GM23338 (cell line): ENCODE measurements at regions not wholly inside any gene's neighbourhood (a gene's known extent, or its start where the extent isn't known, plus 50 kb on each side); places are given as distances from the start of the nearest gene placed in this dataset.

Source experiments
- ATAC-seq: fragments of 200-7000 bp; cut with Tn5 transposase; 3 replicates; pipeline ENCODE4 v1.9.1; 2020
- DNase-seq: peaks from one replicate; pipeline ENCODE4 v3.0.0-alpha.2; 2015; ENCODE audit warnings: low spot score
- H2AFZ ChIP-seq: fragments of 200-600 bp; sonication (generic); 2 replicates; pipeline ENCODE4 v1.8.0; 2016; ENCODE audit warnings: antibody characterized with exemption, mild to moderate bottlenecking, moderate library complexity
- H3F3A ChIP-seq: fragments of 200-600 bp; sonication (generic); replicated peaks from 2 replicates; pipeline ENCODE4 v1.8.0; 2017; ENCODE audit warnings: antibody characterized with exemption, mixed run types, low read depth
- H3K27ac ChIP-seq: fragments of 200-600 bp; sonication (generic); 2 replicates; pipeline ENCODE4 v1.6.1; 2016; ENCODE audit warnings: low read depth
- H3K27me3 ChIP-seq: fragments of 200-600 bp; sonication (generic); 2 replicates; pipeline ENCODE4 v1.8.0; 2016; ENCODE audit warnings: mild to moderate bottlenecking, mixed run types, moderate library complexity; ENCODE audit not compliant: insufficient read depth
- H3K36me3 ChIP-seq: fragments of 200-600 bp; sonication (generic); 2 replicates; pipeline ENCODE4 v1.8.0; 2016; ENCODE audit warnings: mild to moderate bottlenecking; ENCODE audit not compliant: insufficient read depth
- H3K4me1 ChIP-seq: fragments of 200-600 bp; sonication (generic); 2 replicates; pipeline ENCODE4 v1.8.0; 2016; ENCODE audit warnings: mild to moderate bottlenecking, moderate library complexity; ENCODE audit not compliant: insufficient read depth
- H3K4me2 ChIP-seq: fragments of 200-600 bp; sonication (generic); 2 replicates; pipeline ENCODE4 v1.7.1; 2017; ENCODE audit warnings: mixed run types
- H3K4me3 ChIP-seq: fragments of 200-600 bp; sonication (generic); 2 replicates; pipeline ENCODE4 v1.6.1; 2016; ENCODE audit warnings: mixed run types
- H3K79me2 ChIP-seq: fragments of 200-600 bp; sonication (generic); replicated peaks from 2 replicates; pipeline ENCODE4 v1.8.0; 2017; ENCODE audit warnings: mild to moderate bottlenecking; ENCODE audit not compliant: insufficient read depth
- H3K9me2 ChIP-seq: fragments of 200-600 bp; sonication (generic); 2 replicates; pipeline ENCODE4 v1.8.0; 2017; ENCODE audit not compliant: insufficient read depth
- H4K20me1 ChIP-seq: fragments of 200-600 bp; sonication (generic); replicated peaks from 2 replicates; pipeline ENCODE4 v1.8.0; 2017; ENCODE audit warnings: mild to moderate bottlenecking; ENCODE audit not compliant: insufficient read depth
- H3K27ac Mint-ChIP-seq: 2 replicates; pipeline ENCODE4 v1.8.0; 2020; ENCODE audit warnings: inconsistent platforms, mild to moderate bottlenecking, moderate library complexity, mixed read lengths
- H3K27me3 Mint-ChIP-seq: 3 replicates; pipeline ENCODE4 v1.8.0; 2022; ENCODE audit warnings: low read depth, mild to moderate bottlenecking, moderate library complexity, mixed read lengths, inconsistent platforms; ENCODE audit not compliant: insufficient read depth, poor library complexity
- H3K36me3 Mint-ChIP-seq: 3 replicates; pipeline ENCODE4 v1.8.0; 2021; ENCODE audit warnings: low read depth, mild to moderate bottlenecking, inconsistent platforms, moderate library complexity, mixed read lengths
- H3K4me1 Mint-ChIP-seq: 3 replicates; pipeline ENCODE4 v1.8.0; 2020; ENCODE audit warnings: mild to moderate bottlenecking, inconsistent platforms, mixed read lengths
- H3K4me3 Mint-ChIP-seq: 3 replicates; pipeline ENCODE4 v1.8.0; 2021; ENCODE audit warnings: moderate library complexity, mild to moderate bottlenecking, inconsistent platforms, mixed read lengths
- H3K9me3 Mint-ChIP-seq: 3 replicates; pipeline ENCODE4 v1.8.0; 2020; ENCODE audit warnings: moderate library complexity, mild to moderate bottlenecking, inconsistent platforms, mixed read lengths
- CREB1 ChIP-seq: fragments of 250-450 bp; sonication (Bioruptor Pico); IDR thresholded peaks from 2 replicates; pipeline ENCODE4 v1.5.0; 2020; ENCODE audit warnings: low read depth, mild to moderate bottlenecking, moderate library complexity
- EZH2 ChIP-seq: fragments of 200-600 bp; sonication (generic); IDR thresholded peaks from one replicate; pipeline ENCODE4 v1.8.0; 2017; ENCODE audit warnings: antibody characterized with exemption, mild to moderate bottlenecking, low read depth; ENCODE audit not compliant: unreplicated experiment
- EZH2phosphoT487 ChIP-seq: fragments of 200-600 bp; sonication (generic); IDR thresholded peaks from one replicate; pipeline ENCODE4 v1.8.1; 2018; ENCODE audit warnings: antibody characterized with exemption; ENCODE audit not compliant: unreplicated experiment
- JUNB ChIP-seq: IDR thresholded peaks from one replicate; pipeline ENCODE4 v1.6.1; 2016; ENCODE audit warnings: antibody characterized with exemption; ENCODE audit not compliant: unreplicated experiment
- NANOG ChIP-seq: IDR thresholded peaks from 2 replicates; pipeline ENCODE4 v1.6.1; 2016; ENCODE audit warnings: antibody characterized with exemption, borderline replicate concordance
- POLR2AphosphoS5 ChIP-seq: IDR thresholded peaks from 2 replicates; pipeline ENCODE4 v1.6.1; 2016; ENCODE audit warnings: antibody characterized with exemption, low read depth
- STAT1 ChIP-seq: IDR thresholded peaks from one replicate; pipeline ENCODE4 v1.6.1; 2016; ENCODE audit warnings: antibody characterized with exemption; ENCODE audit not compliant: unreplicated experiment
- ZNF114 ChIP-seq: fragments of 250-450 bp; sonication (Bioruptor Pico); IDR thresholded peaks from 2 replicates; pipeline ENCODE4 v1.5.0; 2020; ENCODE audit warnings: mild to moderate bottlenecking, moderate library complexity
- ZNF331 ChIP-seq: fragments of 250-450 bp; sonication (Bioruptor Pico); IDR thresholded peaks from 2 replicates; pipeline ENCODE4 v1.5.0; 2020; ENCODE audit warnings: low read depth, mild to moderate bottlenecking, moderate library complexity
- TF ChIP-seq, protein P1 (sequence below), 2 experiments: fragments of 200-600 bp in 1 of 2; sonication (generic) in 1 of 2; conservative IDR thresholded peaks; 2 replicates each; pipeline versions ENCODE4 v1.5.1 to v1.6.1; 2016 to 2017; ENCODE audit warnings: antibody characterized with exemption in 2 of 2, low read depth in 2 of 2, mild to moderate bottlenecking in 2 of 2, moderate library complexity in 1 of 2
- TF ChIP-seq, protein P2 (sequence below): fragments of 250-450 bp; sonication (Bioruptor Pico); IDR thresholded peaks from 2 replicates; pipeline ENCODE4 v1.5.0; 2020; ENCODE audit warnings: mild to moderate bottlenecking, moderate library complexity
- TF ChIP-seq, protein P3 (sequence below): IDR thresholded peaks from one replicate; pipeline ENCODE4 v1.6.1; 2018; ENCODE audit warnings: antibody characterized with exemption; ENCODE audit not compliant: unreplicated experiment
- TF ChIP-seq, protein P4 (sequence below): IDR thresholded peaks from 2 replicates; pipeline ENCODE4 v1.6.1; 2016; ENCODE audit warnings: antibody characterized with exemption

DNA sequence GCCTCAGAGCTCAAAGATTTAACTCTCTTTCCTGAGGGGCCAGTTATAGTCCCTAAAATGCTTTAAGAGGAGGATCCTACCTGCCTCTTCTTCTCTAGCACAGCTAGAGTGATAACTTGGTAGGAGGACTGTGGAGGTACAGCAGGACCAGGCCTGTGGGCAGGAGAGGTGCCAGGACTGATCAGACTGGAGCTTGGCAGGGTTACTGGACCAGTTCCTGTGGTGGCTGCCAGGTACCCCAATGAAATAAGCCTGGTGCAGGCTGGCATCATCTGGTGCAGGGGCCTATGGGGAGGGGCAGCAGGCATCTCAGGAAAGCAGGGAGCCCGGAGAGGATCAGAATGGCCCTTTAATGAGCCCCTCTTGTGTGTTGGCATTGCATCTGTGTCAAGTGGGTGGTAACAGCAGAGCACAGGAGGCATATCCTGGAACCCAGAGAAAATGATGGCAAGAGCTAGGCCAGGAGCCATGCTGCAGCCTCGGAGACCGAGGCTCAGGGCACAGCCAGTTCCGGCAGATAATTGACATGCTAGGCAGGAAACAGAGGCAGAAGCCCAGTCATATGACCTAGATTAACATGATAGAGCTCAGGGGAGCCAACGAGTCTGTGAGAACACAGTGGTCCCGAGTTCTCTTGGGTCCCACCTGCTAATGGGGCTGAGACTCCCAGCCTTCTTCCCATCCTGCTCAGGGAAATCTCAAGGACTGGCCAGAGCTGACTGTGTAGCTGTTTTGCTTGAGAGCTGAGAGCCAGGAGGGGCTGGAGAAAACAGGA is 187.5 kb upstream of the ZBED5 start:
- H3K36me3 Mint-ChIP-seq, result no peaks in the 10 kb centered on the region
- H3K27ac Mint-ChIP-seq, result no peak overlapping the region
- Histone ChIP-seq H3K4me3 (no peak overlapping the region), H3K4me2 (no peak overlapping the region), H2AFZ (no peak overlapping the region), H4K20me1 (no peaks in the 10 kb centered on the region), H3K36me3 (no peaks in the 10 kb centered on the region), H3K79me2 (no peaks in the 10 kb centered on the region), H3K27ac (no peak overlapping the region), H3F3A (no peaks in the 10 kb centered on the region), H3K9me2 (peaks cover 10% of the 10 kb centered on the region), H3K27me3 (no peaks in the 10 kb centered on the region), H3K4me1 (no peaks in the 10 kb centered on the region)
- H3K9me3 Mint-ChIP-seq, result no peaks in the 10 kb centered on the region; the same call in 1 of the 3 replicates
- TF ChIP-seq, protein P1, sequence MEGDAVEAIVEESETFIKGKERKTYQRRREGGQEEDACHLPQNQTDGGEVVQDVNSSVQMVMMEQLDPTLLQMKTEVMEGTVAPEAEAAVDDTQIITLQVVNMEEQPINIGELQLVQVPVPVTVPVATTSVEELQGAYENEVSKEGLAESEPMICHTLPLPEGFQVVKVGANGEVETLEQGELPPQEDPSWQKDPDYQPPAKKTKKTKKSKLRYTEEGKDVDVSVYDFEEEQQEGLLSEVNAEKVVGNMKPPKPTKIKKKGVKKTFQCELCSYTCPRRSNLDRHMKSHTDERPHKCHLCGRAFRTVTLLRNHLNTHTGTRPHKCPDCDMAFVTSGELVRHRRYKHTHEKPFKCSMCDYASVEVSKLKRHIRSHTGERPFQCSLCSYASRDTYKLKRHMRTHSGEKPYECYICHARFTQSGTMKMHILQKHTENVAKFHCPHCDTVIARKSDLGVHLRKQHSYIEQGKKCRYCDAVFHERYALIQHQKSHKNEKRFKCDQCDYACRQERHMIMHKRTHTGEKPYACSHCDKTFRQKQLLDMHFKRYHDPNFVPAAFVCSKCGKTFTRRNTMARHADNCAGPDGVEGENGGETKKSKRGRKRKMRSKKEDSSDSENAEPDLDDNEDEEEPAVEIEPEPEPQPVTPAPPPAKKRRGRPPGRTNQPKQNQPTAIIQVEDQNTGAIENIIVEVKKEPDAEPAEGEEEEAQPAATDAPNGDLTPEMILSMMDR (conservative IDR thresholded peaks at IDR 0.05; ENCODE audit: low read depth in 2 of 2), result no peak
- TF ChIP-seq NANOG (no peak), EZH2phosphoT487 (no peak), CREB1 (CRISPR knock-in tag) (no peak), ZNF331 (CRISPR knock-in tag) (no peak), ZNF114 (no peak), POLR2AphosphoS5 (no peak), JUNB (no peak), STAT1 (no peak), EZH2 (no peak)
- TF ChIP-seq, protein P2, sequence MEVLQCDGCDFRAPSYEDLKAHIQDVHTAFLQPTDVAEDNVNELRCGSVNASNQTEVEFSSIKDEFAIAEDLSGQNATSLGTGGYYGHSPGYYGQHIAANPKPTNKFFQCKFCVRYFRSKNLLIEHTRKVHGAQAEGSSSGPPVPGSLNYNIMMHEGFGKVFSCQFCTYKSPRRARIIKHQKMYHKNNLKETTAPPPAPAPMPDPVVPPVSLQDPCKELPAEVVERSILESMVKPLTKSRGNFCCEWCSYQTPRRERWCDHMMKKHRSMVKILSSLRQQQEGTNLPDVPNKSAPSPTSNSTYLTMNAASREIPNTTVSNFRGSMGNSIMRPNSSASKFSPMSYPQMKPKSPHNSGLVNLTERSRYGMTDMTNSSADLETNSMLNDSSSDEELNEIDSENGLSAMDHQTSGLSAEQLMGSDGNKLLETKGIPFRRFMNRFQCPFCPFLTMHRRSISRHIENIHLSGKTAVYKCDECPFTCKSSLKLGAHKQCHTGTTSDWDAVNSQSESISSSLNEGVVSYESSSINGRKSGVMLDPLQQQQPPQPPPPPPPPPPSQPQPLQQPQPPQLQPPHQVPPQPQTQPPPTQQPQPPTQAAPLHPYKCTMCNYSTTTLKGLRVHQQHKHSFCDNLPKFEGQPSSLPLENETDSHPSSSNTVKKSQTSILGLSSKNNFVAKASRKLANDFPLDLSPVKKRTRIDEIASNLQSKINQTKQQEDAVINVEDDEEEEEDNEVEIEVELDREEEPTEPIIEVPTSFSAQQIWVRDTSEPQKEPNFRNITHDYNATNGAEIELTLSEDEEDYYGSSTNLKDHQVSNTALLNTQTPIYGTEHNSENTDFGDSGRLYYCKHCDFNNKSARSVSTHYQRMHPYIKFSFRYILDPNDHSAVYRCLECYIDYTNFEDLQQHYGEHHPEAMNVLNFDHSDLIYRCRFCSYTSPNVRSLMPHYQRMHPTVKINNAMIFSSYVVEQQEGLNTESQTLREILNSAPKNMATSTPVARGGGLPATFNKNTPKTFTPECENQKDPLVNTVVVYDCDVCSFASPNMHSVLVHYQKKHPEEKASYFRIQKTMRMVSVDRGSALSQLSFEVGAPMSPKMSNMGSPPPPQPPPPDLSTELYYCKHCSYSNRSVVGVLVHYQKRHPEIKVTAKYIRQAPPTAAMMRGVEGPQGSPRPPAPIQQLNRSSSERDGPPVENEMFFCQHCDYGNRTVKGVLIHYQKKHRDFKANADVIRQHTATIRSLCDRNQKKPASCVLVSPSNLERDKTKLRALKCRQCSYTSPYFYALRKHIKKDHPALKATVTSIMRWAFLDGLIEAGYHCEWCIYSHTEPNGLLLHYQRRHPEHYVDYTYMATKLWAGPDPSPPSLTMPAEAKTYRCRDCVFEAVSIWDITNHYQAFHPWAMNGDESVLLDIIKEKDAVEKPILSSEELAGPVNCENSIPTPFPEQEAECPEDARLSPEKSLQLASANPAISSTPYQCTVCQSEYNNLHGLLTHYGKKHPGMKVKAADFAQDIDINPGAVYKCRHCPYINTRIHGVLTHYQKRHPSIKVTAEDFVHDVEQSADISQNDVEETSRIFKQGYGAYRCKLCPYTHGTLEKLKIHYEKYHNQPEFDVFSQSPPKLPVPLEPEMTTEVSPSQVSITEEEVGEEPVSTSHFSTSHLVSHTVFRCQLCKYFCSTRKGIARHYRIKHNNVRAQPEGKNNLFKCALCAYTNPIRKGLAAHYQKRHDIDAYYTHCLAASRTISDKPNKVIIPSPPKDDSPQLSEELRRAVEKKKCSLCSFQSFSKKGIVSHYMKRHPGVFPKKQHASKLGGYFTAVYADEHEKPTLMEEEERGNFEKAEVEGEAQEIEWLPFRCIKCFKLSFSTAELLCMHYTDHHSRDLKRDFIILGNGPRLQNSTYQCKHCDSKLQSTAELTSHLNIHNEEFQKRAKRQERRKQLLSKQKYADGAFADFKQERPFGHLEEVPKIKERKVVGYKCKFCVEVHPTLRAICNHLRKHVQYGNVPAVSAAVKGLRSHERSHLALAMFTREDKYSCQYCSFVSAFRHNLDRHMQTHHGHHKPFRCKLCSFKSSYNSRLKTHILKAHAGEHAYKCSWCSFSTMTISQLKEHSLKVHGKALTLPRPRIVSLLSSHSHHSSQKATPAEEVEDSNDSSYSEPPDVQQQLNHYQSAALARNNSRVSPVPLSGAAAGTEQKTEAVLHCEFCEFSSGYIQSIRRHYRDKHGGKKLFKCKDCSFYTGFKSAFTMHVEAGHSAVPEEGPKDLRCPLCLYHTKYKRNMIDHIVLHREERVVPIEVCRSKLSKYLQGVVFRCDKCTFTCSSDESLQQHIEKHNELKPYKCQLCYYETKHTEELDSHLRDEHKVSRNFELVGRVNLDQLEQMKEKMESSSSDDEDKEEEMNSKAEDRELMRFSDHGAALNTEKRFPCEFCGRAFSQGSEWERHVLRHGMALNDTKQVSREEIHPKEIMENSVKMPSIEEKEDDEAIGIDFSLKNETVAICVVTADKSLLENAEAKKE, result no peak
- TF ChIP-seq, protein P3, sequence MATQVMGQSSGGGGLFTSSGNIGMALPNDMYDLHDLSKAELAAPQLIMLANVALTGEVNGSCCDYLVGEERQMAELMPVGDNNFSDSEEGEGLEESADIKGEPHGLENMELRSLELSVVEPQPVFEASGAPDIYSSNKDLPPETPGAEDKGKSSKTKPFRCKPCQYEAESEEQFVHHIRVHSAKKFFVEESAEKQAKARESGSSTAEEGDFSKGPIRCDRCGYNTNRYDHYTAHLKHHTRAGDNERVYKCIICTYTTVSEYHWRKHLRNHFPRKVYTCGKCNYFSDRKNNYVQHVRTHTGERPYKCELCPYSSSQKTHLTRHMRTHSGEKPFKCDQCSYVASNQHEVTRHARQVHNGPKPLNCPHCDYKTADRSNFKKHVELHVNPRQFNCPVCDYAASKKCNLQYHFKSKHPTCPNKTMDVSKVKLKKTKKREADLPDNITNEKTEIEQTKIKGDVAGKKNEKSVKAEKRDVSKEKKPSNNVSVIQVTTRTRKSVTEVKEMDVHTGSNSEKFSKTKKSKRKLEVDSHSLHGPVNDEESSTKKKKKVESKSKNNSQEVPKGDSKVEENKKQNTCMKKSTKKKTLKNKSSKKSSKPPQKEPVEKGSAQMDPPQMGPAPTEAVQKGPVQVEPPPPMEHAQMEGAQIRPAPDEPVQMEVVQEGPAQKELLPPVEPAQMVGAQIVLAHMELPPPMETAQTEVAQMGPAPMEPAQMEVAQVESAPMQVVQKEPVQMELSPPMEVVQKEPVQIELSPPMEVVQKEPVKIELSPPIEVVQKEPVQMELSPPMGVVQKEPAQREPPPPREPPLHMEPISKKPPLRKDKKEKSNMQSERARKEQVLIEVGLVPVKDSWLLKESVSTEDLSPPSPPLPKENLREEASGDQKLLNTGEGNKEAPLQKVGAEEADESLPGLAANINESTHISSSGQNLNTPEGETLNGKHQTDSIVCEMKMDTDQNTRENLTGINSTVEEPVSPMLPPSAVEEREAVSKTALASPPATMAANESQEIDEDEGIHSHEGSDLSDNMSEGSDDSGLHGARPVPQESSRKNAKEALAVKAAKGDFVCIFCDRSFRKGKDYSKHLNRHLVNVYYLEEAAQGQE, result no peak
- TF ChIP-seq, protein P4, sequence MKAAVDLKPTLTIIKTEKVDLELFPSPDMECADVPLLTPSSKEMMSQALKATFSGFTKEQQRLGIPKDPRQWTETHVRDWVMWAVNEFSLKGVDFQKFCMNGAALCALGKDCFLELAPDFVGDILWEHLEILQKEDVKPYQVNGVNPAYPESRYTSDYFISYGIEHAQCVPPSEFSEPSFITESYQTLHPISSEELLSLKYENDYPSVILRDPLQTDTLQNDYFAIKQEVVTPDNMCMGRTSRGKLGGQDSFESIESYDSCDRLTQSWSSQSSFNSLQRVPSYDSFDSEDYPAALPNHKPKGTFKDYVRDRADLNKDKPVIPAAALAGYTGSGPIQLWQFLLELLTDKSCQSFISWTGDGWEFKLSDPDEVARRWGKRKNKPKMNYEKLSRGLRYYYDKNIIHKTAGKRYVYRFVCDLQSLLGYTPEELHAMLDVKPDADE, result no peak
- DNase-seq, result no peak
- ATAC-seq, result no peak
- H3K4me3 Mint-ChIP-seq, result no peak overlapping the region
- no peaks in the 10 kb centered on the region for H3K4me1 Mint-ChIP-seq
- no peaks in the 10 kb centered on the region for H3K27me3 Mint-ChIP-seq
